Thyroid gland (tissue), 4 donors: ENCODE measurements at regions not wholly inside any gene's neighbourhood (a gene's known extent, or its start where the extent isn't known, plus 50 kb on each side); places are given as distances from the start of the nearest gene placed in this dataset.

ENCODE experiments used
- DNase-seq, 2 donors: peaks; one replicate each; pipeline ENCODE4 v3.0.0-alpha.2; 2019
- H3K27ac ChIP-seq, 3 donors: fragments of 200-600 bp; sonication (generic); 1 replicate in 2 of 3; 2 replicates in 1 of 3; pipeline ENCODE4 v1.5.1; 2016 to 2019; ENCODE audit warnings: mild to moderate bottlenecking in 1 of 3, moderate library complexity in 1 of 3
- H3K27me3 ChIP-seq: fragments of 200-600 bp; sonication (generic); one replicate; pipeline ENCODE4 v1.5.1; 2019
- H3K36me3 ChIP-seq, 2 donors: fragments of 200-600 bp; sonication (generic); one replicate each; pipeline ENCODE4 v1.5.1; 2016 to 2019
- H3K4me1 ChIP-seq, 2 donors: fragments of 200-600 bp; sonication (generic); one replicate each; pipeline ENCODE4 v1.5.1; 2017 to 2019
- H3K4me3 ChIP-seq, 3 donors: fragments of 200-600 bp; sonication (generic); replicated peaks in 1 of 3; 1 replicate in 2 of 3; 2 replicates in 1 of 3; pipeline ENCODE4 v1.5.1; 2016; ENCODE audit warnings: mild to moderate bottlenecking in 1 of 3
- H3K9me3 ChIP-seq: fragments of 200-600 bp; sonication (generic); one replicate; pipeline ENCODE4 v1.5.1; 2017
- CTCF ChIP-seq, 6 experiments: fragments of 200-600 bp in 3 of 6; fragments of 450-650 bp in 3 of 6; sonication (generic) in 3 of 6; IDR thresholded peaks; one replicate each; pipeline ENCODE4 v1.5.1; 2016 to 2019; ENCODE audit warnings: antibody characterized with exemption in 6 of 6, mild to moderate bottlenecking in 2 of 6, inconsistent platforms in 1 of 6, moderate library complexity in 1 of 6
- POLR2A ChIP-seq, 2 donors: fragments of 450-650 bp; IDR thresholded peaks; one replicate each; pipeline ENCODE4 v1.6.1; 2017; ENCODE audit warnings: antibody characterized with exemption in 2 of 2, mild to moderate bottlenecking in 2 of 2, moderate library complexity in 1 of 2
- WGBS, 2 donors: methylation state at CpG; one replicate each; pipeline ENCODE4 v1.1.5; 2017; 5-methylcytosine and 5-hydroxymethylcytosine counted together
- intact Hi-C: fragments of 100-400 bp; cut with DNase I; formaldehyde crosslinking; loops from one replicate; pipeline ENCODE4 v1.15.1; 2023

GRCh38 chr14:59096303-59096702 is 92.2 kb upstream of the DAAM1 start:
- TF ChIP-seq CTCF (IDR thresholded peaks at IDR 0.05) (no peak), POLR2A (IDR thresholded peaks at IDR 0.05) (no peak)
- no peaks in the 10 kb centered on the region for H3K36me3 ChIP-seq
- no peak overlapping the region for H3K27ac ChIP-seq
- WGBS, 2 donors = 40 to 45% methylated on average over 2 of the region's 2 CpGs
- H3K4me1 ChIP-seq = no peaks in the 10 kb centered on the region
- intact Hi-C loops = no loop called here
- H3K27me3 ChIP-seq = no peaks in the 10 kb centered on the region
- no peak for DNase-seq
- H3K9me3 ChIP-seq = no peaks in the 10 kb centered on the region
- no peak overlapping the region for H3K4me3 ChIP-seq

GRCh38 chr14:59097681-59098080 is 90.8 kb upstream of the DAAM1 start:
- Histone ChIP-seq H3K36me3 (no peaks in the 10 kb centered on the region), H3K4me1 (no peaks in the 10 kb centered on the region), H3K4me3 (no peak overlapping the region), H3K27me3 (no peaks in the 10 kb centered on the region), H3K27ac (no peak overlapping the region), H3K9me3 (no peaks in the 10 kb centered on the region)
- intact Hi-C loops = no loop called here
- 89 to 95% methylated on average over 4 of the region's 4 CpGs for WGBS, 2 donors
- TF ChIP-seq POLR2A (IDR thresholded peaks at IDR 0.05) (no peak), CTCF (IDR thresholded peaks at IDR 0.05) (no peak)
- no peak for DNase-seq

- Histone ChIP-seq H3K4me3 (no peak overlapping the region), H3K27me3 (no peaks in the 10 kb centered on the region), H3K4me1 (no peaks in the 10 kb centered on the region), H3K36me3 (no peaks in the 10 kb centered on the region), H3K27ac (no peak overlapping the region), H3K9me3 (no peaks in the 10 kb centered on the region)
- no peak for DNase-seq
- 91 to 93% methylated on average over 4 of the region's 4 CpGs for WGBS, 2 donors
- intact Hi-C loops = no loop called here
- TF ChIP-seq CTCF (IDR thresholded peaks at IDR 0.05) = no peak
- TF ChIP-seq POLR2A (IDR thresholded peaks at IDR 0.05) = no peak
These were observed 90.1 kb upstream of the DAAM1 start for GRCh38 chr14:59098377-59098776.

DNA sequence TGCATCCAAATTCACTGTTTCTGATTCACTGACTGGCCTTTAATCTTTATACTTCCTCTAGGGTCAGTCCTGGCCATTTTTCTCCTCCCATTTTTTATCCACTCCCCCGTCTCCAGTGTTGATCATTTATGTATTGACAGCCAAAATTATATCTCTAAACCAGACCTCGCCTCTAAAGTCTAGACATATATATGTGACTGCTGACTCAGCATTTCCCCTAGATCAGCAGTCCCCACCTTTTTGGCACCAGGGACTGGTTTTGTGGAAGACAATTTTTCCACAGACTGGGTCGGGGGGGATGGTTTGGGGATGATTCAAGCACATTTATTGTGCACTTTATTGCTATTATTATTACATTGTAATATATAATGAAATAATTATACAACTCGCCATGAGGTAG is 88.3 kb upstream of the DAAM1 start:
- H3K4me3 ChIP-seq = no peak overlapping the region
- H3K36me3 ChIP-seq = no peaks in the 10 kb centered on the region
- H3K27ac ChIP-seq = no peak overlapping the region
- no peaks in the 10 kb centered on the region for H3K9me3 ChIP-seq
- no peak for DNase-seq
- no peak for TF ChIP-seq CTCF (IDR thresholded peaks at IDR 0.05)
- no peak for TF ChIP-seq POLR2A (IDR thresholded peaks at IDR 0.05)
- H3K27me3 ChIP-seq = no peaks in the 10 kb centered on the region
- H3K4me1 ChIP-seq = no peaks in the 10 kb centered on the region
- whole genome bisulfite sequencing, 2 donors = 91 to 92% methylated on average over 4 of the region's 4 CpGs
- intact Hi-C loops = no loop called here

DNA sequence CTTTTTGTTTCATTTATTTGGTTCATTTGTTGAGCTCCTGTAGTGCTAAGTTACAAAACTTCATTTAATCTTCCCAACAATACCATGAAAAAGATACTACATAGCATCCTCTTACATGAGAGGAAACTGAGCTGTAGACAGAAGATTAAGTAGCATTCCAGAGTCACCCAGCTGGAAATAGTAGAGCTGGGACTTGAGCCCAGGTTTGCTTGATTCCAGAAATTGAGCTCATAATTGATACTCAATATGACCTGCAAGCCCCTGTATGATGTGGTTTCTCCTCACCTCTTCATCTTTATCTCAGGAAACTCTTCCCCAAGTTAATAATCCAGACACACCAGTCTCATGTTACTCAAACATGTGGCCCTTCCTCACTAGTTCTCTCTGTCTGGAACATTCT is 87.0 kb upstream of the DAAM1 start:
- Histone ChIP-seq H3K4me3 (no peak overlapping the region), H3K27ac (no peak overlapping the region), H3K4me1 (no peaks in the 10 kb centered on the region), H3K36me3 (no peaks in the 10 kb centered on the region), H3K27me3 (no peaks in the 10 kb centered on the region), H3K9me3 (no peaks in the 10 kb centered on the region)
- intact Hi-C loops = no loop called here
- TF ChIP-seq CTCF (IDR thresholded peaks at IDR 0.05) = no peak
- TF ChIP-seq POLR2A (IDR thresholded peaks at IDR 0.05) = no peak
- no peak for DNase-seq
